ENCODE measurements at regions not wholly inside any gene's neighbourhood (a gene's known extent, or its start where the extent isn't known, plus 50 kb on each side); places are given as distances from the start of the nearest gene placed in this dataset.
"Not testable (repeated sequence)": the region's sequence is repeated elsewhere in the genome, so short reads cannot be mapped to it uniquely, and the experiment has no call there.

DNA sequence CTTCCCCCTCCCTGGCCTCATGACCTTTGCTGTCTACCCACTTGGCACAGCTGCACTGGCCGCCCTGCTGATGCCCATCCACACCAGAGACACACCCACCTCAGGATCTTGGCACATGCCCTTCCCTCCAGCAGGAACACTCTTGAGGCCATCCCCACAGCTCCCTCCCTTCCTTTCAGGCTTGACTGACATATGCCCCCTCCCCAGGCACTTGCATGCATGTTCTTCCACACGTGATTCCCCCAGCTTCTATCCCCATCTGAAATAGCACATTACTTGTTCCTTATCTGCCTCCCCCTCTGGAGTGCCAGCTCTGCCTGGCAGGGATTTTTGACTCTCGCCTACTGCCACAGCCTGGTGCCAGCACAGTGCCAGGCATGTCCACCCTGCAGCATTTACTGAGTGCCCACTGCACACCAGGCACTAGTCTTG lies 98.5 kb upstream of the SLC25A33 start:
- no peak for DNase-seq (ENCODE audit: low read depth)
- TF ChIP-seq, protein P1, sequence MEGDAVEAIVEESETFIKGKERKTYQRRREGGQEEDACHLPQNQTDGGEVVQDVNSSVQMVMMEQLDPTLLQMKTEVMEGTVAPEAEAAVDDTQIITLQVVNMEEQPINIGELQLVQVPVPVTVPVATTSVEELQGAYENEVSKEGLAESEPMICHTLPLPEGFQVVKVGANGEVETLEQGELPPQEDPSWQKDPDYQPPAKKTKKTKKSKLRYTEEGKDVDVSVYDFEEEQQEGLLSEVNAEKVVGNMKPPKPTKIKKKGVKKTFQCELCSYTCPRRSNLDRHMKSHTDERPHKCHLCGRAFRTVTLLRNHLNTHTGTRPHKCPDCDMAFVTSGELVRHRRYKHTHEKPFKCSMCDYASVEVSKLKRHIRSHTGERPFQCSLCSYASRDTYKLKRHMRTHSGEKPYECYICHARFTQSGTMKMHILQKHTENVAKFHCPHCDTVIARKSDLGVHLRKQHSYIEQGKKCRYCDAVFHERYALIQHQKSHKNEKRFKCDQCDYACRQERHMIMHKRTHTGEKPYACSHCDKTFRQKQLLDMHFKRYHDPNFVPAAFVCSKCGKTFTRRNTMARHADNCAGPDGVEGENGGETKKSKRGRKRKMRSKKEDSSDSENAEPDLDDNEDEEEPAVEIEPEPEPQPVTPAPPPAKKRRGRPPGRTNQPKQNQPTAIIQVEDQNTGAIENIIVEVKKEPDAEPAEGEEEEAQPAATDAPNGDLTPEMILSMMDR (conservative IDR thresholded peaks at IDR 0.05; ENCODE audit: low read depth, low read length): no peak
- H3K4me3 ChIP-seq (ENCODE audit: low read depth, low read length): no peak overlapping the region

DNA sequence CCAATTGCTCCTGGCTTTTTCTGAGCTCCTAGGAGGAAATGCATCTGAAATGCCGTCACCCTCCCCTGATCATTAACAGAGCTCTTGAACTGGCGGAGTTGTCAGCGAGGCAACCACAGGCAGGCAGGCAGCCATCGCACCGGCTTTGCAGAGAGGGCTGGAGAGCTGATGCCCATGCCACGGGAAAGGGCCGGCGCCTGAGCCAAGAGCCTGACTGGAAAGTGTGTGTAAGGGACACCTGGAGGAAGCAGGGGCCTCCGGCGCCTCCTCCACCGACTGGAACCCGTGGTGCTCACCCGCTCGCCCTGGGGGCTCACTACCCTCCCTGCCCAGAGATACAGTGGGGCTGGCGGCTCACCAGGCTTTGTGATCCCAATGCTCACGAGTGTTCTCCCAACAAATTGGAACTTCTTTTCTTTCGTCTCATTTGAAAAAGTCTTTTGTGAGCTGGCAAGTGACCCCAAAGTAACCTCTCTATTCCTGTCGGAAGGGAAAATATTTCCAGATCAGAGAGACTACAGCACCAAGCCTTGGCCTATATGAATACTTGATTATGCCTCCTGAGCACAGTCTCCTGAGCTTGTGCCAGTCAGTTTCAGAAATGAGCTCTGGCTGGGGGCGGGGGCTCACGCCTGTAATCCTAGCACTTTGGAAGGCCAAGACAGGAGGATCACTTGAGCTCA lies 97.7 kb upstream of the SLC25A33 start:
- no peak overlapping the region for H3K4me3 ChIP-seq (ENCODE audit: low read depth, low read length)
- DNase-seq (ENCODE audit: low read depth): no peak
- TF ChIP-seq, protein P1 (conservative IDR thresholded peaks at IDR 0.05; ENCODE audit: low read depth, low read length): no peak

DNA sequence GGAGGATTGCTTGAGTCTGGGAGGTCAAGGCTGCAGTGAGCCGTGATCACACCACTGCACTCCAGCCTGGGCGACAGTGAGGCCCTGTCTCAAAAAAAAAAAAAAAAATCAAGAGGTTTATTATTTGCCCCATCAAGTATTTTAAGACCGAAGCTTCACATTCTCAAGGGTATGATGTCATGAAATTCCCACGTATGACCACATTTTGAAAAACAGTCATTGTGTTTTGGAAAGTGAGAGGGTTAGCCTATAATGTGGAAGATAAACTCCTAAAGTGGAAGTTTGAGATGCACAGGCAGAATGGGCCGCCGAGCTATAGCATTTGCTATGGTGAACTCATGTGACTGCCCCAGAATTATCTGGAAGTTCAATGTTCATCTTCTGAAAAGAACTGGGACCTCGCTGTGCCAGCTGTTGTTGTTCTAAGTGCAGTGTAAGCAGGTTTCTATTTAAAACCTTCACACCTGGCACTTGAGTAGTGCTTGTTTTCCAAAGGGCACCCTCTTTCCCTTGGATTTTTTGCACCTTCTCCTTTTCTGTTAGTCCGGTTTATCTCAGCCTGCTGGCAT lies 96.9 kb upstream of the SLC25A33 start:
- H3K4me3 ChIP-seq (ENCODE audit: low read depth, low read length): no peak overlapping the region
- no peak for DNase-seq (ENCODE audit: low read depth)
- TF ChIP-seq, protein P1 (conservative IDR thresholded peaks at IDR 0.05; ENCODE audit: low read depth, low read length): no peak

DNA sequence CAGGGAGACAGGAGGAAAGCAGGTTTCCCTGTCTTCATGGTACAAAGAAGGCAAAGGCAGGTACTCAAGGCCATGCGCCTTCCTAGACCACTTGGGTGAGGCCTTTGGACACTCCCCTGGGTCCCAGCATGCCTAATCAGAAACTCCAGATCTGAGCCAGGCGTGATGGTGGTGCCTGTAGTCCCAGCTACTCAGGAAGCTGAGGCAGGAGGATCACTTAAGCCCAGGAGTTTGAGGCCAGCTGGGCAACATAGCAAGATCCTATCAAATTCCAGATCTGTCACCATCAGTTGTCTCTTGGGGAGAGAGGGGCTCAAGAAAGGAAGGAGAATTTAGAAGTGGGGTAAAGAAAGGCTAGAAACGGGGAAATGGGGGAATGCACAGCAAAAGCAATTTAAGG lies 96.3 kb upstream of the SLC25A33 start:
- DNase-seq (ENCODE audit: low read depth): no peak
- TF ChIP-seq, protein P1 (conservative IDR thresholded peaks at IDR 0.05; ENCODE audit: low read depth, low read length): no peak
- H3K4me3 ChIP-seq (ENCODE audit: low read depth, low read length): no peak overlapping the region

DNA sequence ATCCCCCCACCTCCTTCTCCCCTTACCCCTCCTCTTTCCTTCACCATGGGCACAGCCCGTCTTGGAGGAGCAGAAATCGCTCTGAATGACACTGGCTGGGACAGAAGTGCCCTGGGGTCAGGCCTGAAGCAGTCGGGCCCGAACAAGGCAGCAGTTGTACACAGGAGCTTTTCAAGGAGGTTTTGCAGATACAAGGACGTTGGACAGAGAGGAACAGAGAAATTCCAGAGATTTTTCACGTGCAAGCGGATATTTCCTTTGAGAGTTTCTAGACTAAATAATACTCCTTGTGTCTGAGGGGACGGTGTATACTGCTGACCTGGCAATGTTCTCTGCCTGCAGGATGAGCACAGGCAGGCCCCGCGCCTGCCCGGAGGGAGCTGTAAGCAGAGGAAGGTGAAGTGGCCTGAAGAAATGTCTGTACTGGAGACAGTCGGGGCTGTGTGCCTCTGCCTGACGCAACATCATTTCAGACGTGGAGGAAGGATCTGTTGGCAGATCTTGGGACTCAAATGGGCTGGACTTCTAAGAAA lies 95.3 kb upstream of the SLC25A33 start:
- no peak for DNase-seq (ENCODE audit: low read depth)
- TF ChIP-seq, protein P1 (conservative IDR thresholded peaks at IDR 0.05; ENCODE audit: low read depth, low read length): no peak
- no peak overlapping the region for H3K4me3 ChIP-seq (ENCODE audit: low read depth, low read length)

DNA sequence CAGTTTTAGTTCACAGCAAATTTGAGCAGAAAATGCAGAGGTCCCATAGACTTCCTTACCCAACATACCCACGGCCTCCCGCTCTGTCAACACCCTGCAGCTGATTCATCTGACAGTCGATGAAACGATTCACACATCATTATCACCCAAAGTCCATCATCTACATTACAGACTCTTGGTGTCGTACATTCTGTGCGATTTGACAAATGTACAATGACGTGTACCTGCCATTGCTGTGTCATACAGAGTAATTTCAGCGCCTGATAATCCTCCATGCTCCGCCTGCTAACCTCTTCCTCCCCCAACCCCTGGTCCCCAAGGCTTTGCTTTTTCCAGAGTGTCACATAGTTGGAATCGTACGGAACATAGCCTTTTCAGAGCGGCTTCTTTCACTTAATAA lies 94.7 kb upstream of the SLC25A33 start:
- no peak overlapping the region for H3K4me3 ChIP-seq (ENCODE audit: low read depth, low read length)

DNA sequence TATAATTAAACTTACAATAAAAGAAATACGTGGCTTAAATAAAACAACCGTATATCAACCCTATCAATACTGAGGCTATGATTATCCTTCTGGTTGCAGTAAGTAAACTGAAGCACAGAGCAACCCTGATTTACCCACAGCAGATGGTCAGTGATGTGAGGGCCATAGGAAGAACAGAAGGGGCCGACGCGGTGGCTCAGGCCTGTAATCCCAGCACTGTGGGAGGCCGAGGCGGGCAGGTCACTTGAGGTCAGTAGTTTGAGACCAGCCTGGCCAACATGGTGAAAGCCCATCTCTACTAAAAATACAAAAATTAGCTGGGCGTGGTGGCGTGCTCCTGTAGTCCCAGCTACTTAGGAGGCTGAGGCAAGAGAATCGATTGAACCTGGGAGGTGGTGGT lies 94.2 kb upstream of the SLC25A33 start:
- not testable (repeated sequence) for H3K4me3 ChIP-seq (ENCODE audit: low read depth, low read length); DNase-seq (ENCODE audit: low read depth)

More for the DNA sequence above, 94.7 kb upstream of the SLC25A33 start:
- no peak for DNase-seq (ENCODE audit: low read depth)
- TF ChIP-seq, protein P1 (conservative IDR thresholded peaks at IDR 0.05; ENCODE audit: low read depth, low read length): no peak
